ENCODE measurements at regions not wholly inside any gene's neighbourhood (a gene's known extent, or its start where the extent isn't known, plus 50 kb on each side); places are given as distances from the start of the nearest gene placed in this dataset.

- no peak for TF ChIP-seq EZH2 (IDR thresholded peaks at IDR 0.05; ENCODE audit: borderline replicate concordance, low read length)
- no peak for TF ChIP-seq CTCF (conservative IDR thresholded peaks at IDR 0.05 in 1 of 2, IDR thresholded peaks at IDR 0.05 in 1 of 2; ENCODE audit: extremely low read depth in 1 of 2, insufficient read depth in 1 of 2, low read depth in 1 of 2, low read length in 2 of 2)
These were observed 58.9 kb downstream of the ASCL1 start for GRCh38 chr12:103016381-103016780.

Measured in mammary epithelial cell (primary cell).